GM12878 (cell line): ENCODE measurements at regions not wholly inside any gene's neighbourhood (a gene's known extent, or its start where the extent isn't known, plus 50 kb on each side); places are given as distances from the start of the nearest gene placed in this dataset.

Source experiments
- CBFB ChIP-seq: IDR thresholded peaks from 2 replicates; pipeline ENCODE4 v1.6.1; 2016; ENCODE audit warnings: antibody characterized with exemption, low read depth
- CHD4 ChIP-seq: fragments of 200-600 bp; sonication (generic); IDR thresholded peaks from 2 replicates; pipeline ENCODE4 v1.6.1; 2016; ENCODE audit warnings: mild to moderate bottlenecking
- EP300 ChIP-seq, 2 experiments: fragments of 150-350 bp in 1 of 2; IDR thresholded peaks; 2 replicates each; pipeline ENCODE4 v1.6.1; 2011 to 2012; ENCODE audit warnings: low read depth in 2 of 2, low read length in 2 of 2, borderline replicate concordance in 1 of 2, improper control_type of control experiment in 1 of 2, inconsistent platforms in 1 of 2; ENCODE audit not compliant: control insufficient read depth in 1 of 2
- FOXM1 ChIP-seq: IDR thresholded peaks from 2 replicates; pipeline ENCODE4 v1.6.1; 2012; ENCODE audit warnings: low read depth, mild to moderate bottlenecking, inconsistent platforms, low read length, moderate library complexity
- GATAD2B ChIP-seq: fragments of 450-650 bp; conservative IDR thresholded peaks from 2 replicates; pipeline ENCODE4 v1.6.1; 2017; ENCODE audit warnings: low read depth, mild to moderate bottlenecking, moderate library complexity
- KLF5 ChIP-seq: fragments of 450-650 bp; IDR thresholded peaks from 2 replicates; pipeline ENCODE4 v1.6.1; 2014; ENCODE audit warnings: mild to moderate bottlenecking; ENCODE audit not compliant: partially characterized antibody
- MLLT1 ChIP-seq: fragments of 450-650 bp; IDR thresholded peaks from 2 replicates; pipeline ENCODE4 v1.6.1; 2016; ENCODE audit warnings: mild to moderate bottlenecking
- POLR2A ChIP-seq: IDR thresholded peaks from 2 replicates; pipeline ENCODE4 v1.6.1; 2011; ENCODE audit warnings: low read depth, mild to moderate bottlenecking, low read length
- YBX1 ChIP-seq: fragments of 450-650 bp; IDR thresholded peaks from 2 replicates; pipeline ENCODE4 v1.6.1; 2016; ENCODE audit warnings: antibody characterized with exemption

- TF ChIP-seq KLF5 (no peak), POLR2A (no peak), GATAD2B (no peak), CHD4 (no peak), CBFB (no peak), FOXM1 (no peak), YBX1 (no peak), MLLT1 (no peak), EP300 (IDR thresholded peaks at IDR 0.05; ENCODE audit: borderline replicate concordance in 1 of 2, control insufficient read depth in 1 of 2, low read depth in 2 of 2, low read length in 2 of 2) (no peak)
Observed at GRCh38 chr13:104057861-104058260, 991.6 kb upstream of the SLC10A2 start.
